Astrocyte of the cerebellum (primary cell): ENCODE measurements at regions not wholly inside any gene's neighbourhood (a gene's known extent, or its start where the extent isn't known, plus 50 kb on each side); places are given as distances from the start of the nearest gene placed in this dataset.

Source experiments
- DNase-seq: peaks from one replicate; pipeline ENCODE4 v3.0.0-alpha.2; 2011; ENCODE audit warnings: low read depth
- H3K4me3 ChIP-seq: 2 replicates; pipeline ENCODE4 v1.5.1; 2011; ENCODE audit warnings: mild to moderate bottlenecking, low read depth, low read length, moderate library complexity
- in situ Hi-C: cut with HindIII; loops from 2 replicates; pipeline ENCODE4 v1.10.0; 2017; ENCODE audit warnings: low sequenced_read_pairs
- TF ChIP-seq, protein P1 (sequence below): IDR thresholded peaks from 2 replicates; pipeline ENCODE4 v1.5.1; 2012; ENCODE audit warnings: low read length, low read depth, moderate library complexity, mild to moderate bottlenecking; ENCODE audit errors: missing control alignments

GRCh38 chr12:126496201-126496600, 1431.0 kb downstream of the AACS start:
- H3K4me3 ChIP-seq, result no peak overlapping the region
- in situ Hi-C loops, result no loop called here

DNA sequence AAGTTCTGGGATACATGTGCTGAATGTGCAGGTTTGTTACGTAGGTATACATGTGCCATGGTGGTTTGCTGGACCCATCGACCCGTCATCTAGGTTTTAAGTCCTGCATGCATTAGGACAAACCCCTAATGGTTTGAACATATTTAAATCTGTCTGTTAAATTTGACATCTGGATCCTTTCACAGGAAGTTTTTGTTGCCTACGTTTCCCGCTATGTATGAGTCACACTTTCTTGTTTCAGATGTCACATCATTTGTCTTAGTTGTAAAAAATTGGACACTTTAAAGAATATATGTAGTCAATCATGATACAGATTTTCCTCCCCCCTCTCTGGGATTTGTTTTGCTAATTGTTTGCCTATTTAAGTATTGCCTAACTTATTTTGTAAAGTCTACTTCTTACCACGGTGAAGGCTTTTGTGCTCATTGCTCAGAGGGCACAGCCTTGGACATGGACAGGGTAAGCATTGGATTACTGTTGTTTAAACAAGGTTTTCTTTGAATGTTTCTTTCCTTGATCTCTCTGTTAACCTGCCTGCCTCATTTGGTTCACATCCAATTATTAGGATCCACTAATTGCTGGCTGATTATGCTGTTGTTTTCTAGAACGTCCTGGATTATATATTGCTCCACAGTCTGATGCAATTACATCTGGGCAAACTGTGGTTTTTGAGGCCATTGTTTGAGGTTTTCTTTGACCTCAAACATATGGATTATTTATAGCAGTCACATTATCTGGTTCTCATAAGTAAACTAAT, 1441.4 kb downstream of the AACS start:
- no peak overlapping the region for H3K4me3 ChIP-seq
- TF ChIP-seq, protein P1, sequence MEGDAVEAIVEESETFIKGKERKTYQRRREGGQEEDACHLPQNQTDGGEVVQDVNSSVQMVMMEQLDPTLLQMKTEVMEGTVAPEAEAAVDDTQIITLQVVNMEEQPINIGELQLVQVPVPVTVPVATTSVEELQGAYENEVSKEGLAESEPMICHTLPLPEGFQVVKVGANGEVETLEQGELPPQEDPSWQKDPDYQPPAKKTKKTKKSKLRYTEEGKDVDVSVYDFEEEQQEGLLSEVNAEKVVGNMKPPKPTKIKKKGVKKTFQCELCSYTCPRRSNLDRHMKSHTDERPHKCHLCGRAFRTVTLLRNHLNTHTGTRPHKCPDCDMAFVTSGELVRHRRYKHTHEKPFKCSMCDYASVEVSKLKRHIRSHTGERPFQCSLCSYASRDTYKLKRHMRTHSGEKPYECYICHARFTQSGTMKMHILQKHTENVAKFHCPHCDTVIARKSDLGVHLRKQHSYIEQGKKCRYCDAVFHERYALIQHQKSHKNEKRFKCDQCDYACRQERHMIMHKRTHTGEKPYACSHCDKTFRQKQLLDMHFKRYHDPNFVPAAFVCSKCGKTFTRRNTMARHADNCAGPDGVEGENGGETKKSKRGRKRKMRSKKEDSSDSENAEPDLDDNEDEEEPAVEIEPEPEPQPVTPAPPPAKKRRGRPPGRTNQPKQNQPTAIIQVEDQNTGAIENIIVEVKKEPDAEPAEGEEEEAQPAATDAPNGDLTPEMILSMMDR, result no peak
- in situ Hi-C loops, result no loop called here
- DNase-seq, result no peak

More at GRCh38 chr12:126496201-126496600, 1431.0 kb downstream of the AACS start:
- no peak for DNase-seq
- TF ChIP-seq, protein P1, result no peak

GRCh38 chr12:126507231-126507630, 1442.0 kb downstream of the AACS start:
- H3K4me3 ChIP-seq, result no peak overlapping the region
- TF ChIP-seq, protein P1, result no peak
- in situ Hi-C loops, result no loop called here
- no peak for DNase-seq

GRCh38 chr12:126509572-126509971, 1444.3 kb downstream of the AACS start:
- no peak for DNase-seq
- TF ChIP-seq, protein P1, result no peak
- in situ Hi-C loops, result no loop called here
- no peak overlapping the region for H3K4me3 ChIP-seq

DNA sequence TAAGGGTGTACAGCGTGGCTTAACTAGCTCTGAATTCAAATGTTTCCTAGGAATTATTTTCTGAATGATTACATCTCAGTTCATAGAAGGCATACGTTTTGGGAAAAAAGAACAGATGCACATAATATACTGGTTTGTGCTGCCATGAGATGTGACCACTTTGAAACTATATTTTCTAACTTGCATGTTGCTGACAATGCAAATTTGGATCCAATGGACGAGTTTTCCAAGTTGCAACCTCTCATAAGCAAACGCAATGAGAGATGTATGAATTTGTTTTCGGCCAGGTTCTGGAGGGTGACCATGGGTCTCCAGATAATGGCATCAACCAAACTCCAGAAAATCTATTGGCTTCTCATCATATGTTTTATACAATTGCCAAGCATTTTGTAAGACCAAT, 1445.4 kb downstream of the AACS start:
- no peak overlapping the region for H3K4me3 ChIP-seq
- TF ChIP-seq, protein P1, result no peak
- in situ Hi-C loops, result no loop called here
- no peak for DNase-seq

DNA sequence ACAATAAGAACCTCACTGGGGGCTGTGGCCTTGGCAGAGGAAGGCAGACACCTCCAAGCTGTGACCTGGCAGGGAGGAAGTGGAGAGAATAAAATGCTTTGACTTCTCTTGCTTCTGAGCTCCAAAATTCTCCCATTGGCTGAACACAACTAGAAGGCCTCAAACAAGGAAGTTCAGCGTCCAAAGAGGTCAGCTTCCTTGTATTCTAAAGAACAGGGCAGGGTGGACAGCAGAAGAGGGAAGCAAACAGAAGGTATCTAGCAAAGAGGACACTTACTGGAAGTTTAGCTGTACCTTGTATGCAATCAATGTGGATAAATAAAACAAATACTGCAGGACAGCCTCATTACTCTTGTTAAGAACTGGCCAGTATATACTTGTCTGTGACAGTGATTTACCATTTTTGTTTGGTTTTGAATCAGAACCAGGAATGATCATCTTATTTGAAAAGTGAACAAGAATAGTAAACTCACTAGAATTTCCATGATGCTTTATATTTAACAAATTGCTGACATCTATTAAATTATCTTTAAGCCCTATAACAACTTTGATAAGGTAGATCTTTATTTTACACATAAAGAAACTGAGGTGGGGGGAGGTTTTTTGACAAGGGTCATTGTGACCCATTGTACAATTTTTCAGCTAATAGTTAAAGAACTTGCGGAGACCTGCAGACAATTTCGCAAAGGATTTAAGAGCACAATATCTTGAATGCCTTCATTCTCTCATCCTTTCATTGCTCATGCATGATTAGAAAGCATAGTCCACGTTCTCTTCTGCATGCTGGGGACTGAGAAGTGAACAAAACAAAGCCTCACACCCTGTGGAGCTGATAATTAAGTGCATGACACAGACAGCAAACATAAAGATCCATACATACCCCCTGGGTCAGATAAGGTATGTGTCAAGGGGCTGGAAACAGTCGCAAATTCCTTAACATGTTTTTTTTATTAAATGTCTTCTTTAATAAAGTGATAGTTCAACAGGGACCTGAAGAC, 1448.0 kb downstream of the AACS start:
- DNase-seq, result no peak
- TF ChIP-seq, protein P1, result no peak
- in situ Hi-C loops, result no loop called here

More for the DNA sequence above, 1448.0 kb downstream of the AACS start:
- H3K4me3 ChIP-seq, result no peak overlapping the region
